GM10248 (cell line): ENCODE measurements at regions not wholly inside any gene's neighbourhood (a gene's known extent, or its start where the extent isn't known, plus 50 kb on each side); places are given as distances from the start of the nearest gene placed in this dataset.
"Not testable (repeated sequence)": the region's sequence is repeated elsewhere in the genome, so short reads cannot be mapped to it uniquely, and the experiment has no call there.

ENCODE experiments used
- CTCF ChIA-PET: fragments of 300-600 bp; sonication (Branson Sonifier 250); formaldehyde crosslinking; extraction: SDS; loops from one replicate; lab custom pipeline; 2021; ENCODE audit warnings: antibody characterized with exemption; lab: Yijun Ruan, JAX
- POLR2A ChIA-PET: fragments of 350-650 bp; sonication (Branson Sonifier 250); formaldehyde crosslinking; extraction: SDS; loops from one replicate; lab custom pipeline; 2020; ENCODE audit warnings: antibody characterized with exemption; lab: Yijun Ruan, JAX
- DNase-seq: peaks from one replicate; pipeline ENCODE4 v3.0.0; 2012; ENCODE audit errors: extremely low spot score
- TF ChIP-seq, protein P1 (sequence below): IDR thresholded peaks from 2 replicates; pipeline ENCODE4 v1.5.1; 2012; ENCODE audit warnings: mild to moderate bottlenecking, low read depth; ENCODE audit errors: extremely low read depth, missing control alignments, control extremely low read depth

DNA sequence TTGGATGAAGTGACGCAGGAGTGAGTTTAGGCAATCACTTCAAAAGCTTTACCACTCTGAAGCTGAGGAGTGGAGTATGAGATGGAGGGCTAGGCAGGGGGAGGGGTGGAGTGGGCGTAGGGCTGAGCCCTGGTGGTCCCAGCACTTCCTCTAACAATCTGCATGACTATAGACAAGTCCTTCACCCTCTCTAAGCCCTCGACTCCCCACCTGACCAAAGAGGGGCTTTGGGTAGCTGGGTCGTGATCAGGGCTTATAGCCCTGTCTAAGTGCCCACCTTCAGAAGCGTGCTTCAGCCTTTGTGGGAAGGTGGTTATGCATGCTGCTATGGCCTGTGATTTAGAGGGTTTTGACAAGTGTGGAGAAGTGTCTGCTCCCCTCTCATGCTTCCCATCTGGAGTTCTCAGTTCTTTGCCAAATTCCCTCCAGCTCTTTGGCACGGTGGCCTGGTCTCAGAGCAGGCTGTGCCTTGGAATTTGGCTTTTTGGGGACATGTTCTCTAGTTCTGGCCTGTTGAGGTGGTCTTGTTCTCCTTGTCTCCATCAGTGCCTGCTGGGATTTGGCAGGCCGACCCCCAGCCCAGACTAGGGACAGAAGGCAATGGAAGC is 53.0 kb downstream of the ACTBL2 start:
- ChIA-PET CTCF (interaction anchor here (1.4 kb wide), 1 partner anchor 12 kb away, joined by 4 read pairs; no protein-coding TSS in a partner anchor), POLR2A (no interaction called here)
- DNase-seq = no peak
- TF ChIP-seq, protein P1, sequence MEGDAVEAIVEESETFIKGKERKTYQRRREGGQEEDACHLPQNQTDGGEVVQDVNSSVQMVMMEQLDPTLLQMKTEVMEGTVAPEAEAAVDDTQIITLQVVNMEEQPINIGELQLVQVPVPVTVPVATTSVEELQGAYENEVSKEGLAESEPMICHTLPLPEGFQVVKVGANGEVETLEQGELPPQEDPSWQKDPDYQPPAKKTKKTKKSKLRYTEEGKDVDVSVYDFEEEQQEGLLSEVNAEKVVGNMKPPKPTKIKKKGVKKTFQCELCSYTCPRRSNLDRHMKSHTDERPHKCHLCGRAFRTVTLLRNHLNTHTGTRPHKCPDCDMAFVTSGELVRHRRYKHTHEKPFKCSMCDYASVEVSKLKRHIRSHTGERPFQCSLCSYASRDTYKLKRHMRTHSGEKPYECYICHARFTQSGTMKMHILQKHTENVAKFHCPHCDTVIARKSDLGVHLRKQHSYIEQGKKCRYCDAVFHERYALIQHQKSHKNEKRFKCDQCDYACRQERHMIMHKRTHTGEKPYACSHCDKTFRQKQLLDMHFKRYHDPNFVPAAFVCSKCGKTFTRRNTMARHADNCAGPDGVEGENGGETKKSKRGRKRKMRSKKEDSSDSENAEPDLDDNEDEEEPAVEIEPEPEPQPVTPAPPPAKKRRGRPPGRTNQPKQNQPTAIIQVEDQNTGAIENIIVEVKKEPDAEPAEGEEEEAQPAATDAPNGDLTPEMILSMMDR = no peak

DNA sequence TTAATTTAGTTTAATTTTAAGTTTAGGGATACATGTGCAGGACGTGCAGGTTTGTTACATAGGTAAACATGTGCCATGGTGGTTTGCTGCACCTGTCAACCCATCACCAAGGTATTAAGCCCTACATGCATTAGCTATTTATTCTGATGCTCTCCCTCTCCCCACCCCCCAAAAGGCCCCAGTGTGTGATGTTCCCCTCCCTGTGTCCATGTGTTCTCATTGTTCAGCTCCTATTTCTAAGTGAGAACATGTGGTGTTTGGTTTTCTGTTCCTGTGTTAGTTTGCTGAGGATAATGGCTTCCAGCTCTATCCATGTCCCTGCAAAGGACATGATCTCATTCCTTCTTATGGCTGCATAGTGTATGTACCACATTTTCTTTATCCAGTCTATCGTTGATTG is 53.6 kb downstream of the ACTBL2 start:
- CTCF ChIA-PET = interaction anchor here (1.4 kb wide), 1 partner anchor 11 kb away, joined by 4 read pairs; no protein-coding TSS in a partner anchor

DNA sequence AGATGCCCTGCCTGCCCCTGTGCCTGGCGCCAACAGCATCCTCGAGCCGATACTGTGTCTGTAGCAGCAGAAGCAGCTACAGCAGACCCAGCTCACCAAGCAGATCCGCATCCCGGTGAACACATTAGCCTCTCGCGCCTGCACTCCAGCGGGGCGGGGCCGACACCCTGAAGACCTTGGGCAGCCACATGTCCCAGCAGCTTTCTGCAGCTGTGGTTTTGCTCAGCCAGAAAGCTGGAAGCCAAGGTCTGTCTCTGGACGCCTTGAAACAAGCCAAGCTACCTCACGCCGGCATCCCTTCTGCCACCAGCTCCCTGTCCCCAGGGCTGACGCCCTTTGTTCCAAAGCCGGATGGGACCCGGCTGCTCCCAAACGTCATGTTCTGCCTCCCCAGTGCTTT is 59.6 kb downstream of the ACTBL2 start:
- DNase-seq = no peak
- ChIA-PET CTCF (interaction anchor here (1.0 to 1.5 kb wide), 5 partner anchors 9 to 226 kb away, joined by 3 to 5 read pairs (median 3); no protein-coding TSS in a partner anchor), POLR2A (no interaction called here)
- TF ChIP-seq, protein P1 = no peak

More for the DNA sequence above, 53.6 kb downstream of the ACTBL2 start:
- DNase-seq, POLR2A ChIA-PET: not testable (repeated sequence)

DNA sequence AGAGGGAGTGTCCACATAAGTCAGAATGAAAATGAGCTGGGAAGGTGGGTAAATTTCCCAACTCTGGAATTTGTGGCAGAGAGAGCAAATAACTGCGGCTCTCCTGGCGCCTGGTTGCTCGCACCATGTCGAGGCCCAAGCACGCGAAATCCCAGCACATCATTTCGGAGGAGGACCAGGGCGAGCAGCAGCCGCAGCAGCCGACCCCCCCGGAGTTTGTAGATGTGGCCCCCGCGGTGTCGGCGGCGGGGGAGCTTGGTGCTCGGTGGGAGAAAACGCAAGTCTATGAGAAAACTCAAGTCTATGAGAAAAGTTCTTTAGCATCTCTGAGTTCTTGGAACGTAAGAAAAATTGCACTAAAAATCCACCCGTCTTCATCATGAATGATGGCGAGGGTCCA is 60.3 kb downstream of the ACTBL2 start:
- ChIA-PET POLR2A (no interaction called here), CTCF (interaction anchor here (0.7 to 1.5 kb wide), 3 partner anchors 8 to 20 kb away, joined by 3 to 5 read pairs (median 3); no protein-coding TSS in a partner anchor)
- TF ChIP-seq, protein P1 = no peak
- DNase-seq = no peak

DNA sequence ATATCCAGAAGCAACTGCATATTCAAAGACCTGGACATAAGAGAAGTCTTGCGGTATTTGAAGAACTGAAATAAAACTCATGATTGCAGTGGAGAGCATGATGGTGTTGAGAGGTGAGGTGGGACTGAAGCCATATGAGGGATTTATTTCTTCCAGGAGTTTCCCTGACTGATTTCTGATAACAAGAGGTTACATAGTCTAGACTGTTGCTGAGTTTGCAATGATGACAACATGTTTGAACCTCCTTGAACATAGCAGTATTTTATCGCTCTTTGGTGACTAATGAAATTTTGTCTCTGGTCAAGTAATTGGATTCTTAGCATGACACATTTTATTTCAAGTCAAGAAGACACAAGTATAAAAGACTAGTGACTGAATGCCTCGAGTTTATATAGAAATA is 61.8 kb downstream of the ACTBL2 start:
- ChIA-PET POLR2A (no interaction called here), CTCF (no interaction called here)
- no peak for DNase-seq
- TF ChIP-seq, protein P1 = no peak

DNA sequence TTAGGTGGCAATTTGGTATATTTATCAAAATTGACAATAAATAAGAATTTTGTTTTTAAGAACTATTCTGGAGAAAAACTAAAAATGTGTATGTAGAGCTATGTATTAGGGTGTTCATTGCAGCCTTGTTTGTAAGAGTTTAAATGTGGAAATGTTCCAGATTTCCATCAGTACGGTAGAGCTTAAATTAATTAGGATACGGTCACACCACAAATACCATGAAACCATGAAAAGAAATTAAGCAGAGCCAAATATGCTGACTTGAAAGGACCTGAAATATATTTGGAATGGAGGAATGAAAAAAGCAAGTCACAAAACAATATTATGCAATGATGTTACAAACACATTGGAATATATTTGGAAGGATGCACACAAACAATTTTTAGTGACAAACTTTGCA is 64.6 kb downstream of the ACTBL2 start:
- TF ChIP-seq, protein P1 = no peak
- DNase-seq = no peak
- ChIA-PET CTCF (interaction anchor here (0.9 kb wide), 1 partner anchor 11 kb away, joined by 4 read pairs; no protein-coding TSS in a partner anchor), POLR2A (no interaction called here)

DNA sequence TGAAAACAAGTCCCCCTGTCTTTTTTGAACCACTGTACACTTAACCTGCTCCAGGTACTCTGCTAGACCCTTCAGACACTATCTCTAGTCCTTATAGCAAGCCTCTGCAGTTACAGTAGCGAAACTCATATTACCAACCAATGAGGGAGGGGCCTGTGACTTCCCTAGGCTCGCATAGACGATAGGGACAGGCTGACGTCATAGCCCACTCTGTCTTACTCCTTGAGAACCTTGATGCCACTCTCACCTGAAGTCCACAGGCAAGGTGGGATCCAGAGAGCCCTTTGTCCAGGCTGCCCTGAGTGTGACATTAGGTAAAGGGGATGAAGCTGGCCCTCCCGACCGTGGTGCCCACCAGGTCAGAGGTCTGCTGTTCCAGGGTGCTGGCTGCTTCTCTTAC is 65.3 kb downstream of the ACTBL2 start:
- DNase-seq = no peak
- ChIA-PET POLR2A (no interaction called here), CTCF (interaction anchor here (0.9 kb wide), 1 partner anchor 12 kb away, joined by 4 read pairs; no protein-coding TSS in a partner anchor)
- TF ChIP-seq, protein P1 = no peak
